T-helper 17 cell (primary cell): ENCODE measurements at regions not wholly inside any gene's neighbourhood (a gene's known extent, or its start where the extent isn't known, plus 50 kb on each side); places are given as distances from the start of the nearest gene placed in this dataset.

ENCODE experiments used
- ATAC-seq: fragments of 150-1000 bp; cut with Tn5 transposase; 2 replicates; pipeline ENCODE4 v1.10.0; 2021; ENCODE audit warnings: mild to moderate bottlenecking, moderate library complexity
- DNase-seq, 3 donors: peaks; one replicate each; pipeline versions ENCODE4 v3.0.0 to v3.0.0-alpha.2; 2020 to 2021
- H3K9me3 ChIP-seq: one replicate; pipeline ENCODE4 v1.7.0; 2013; ENCODE audit warnings: low read length, mild to moderate bottlenecking; ENCODE audit not compliant: control insufficient read depth, poor library complexity, severe bottlenecking
- H3K27ac Mint-ChIP-seq: one replicate; pipeline ENCODE4 v1.8.0; 2022; ENCODE audit warnings: mild to moderate bottlenecking, moderate library complexity, mixed read lengths
- H3K27me3 Mint-ChIP-seq: one replicate; pipeline ENCODE4 v1.8.0; 2022; ENCODE audit warnings: mixed read lengths
- H3K36me3 Mint-ChIP-seq: one replicate; pipeline ENCODE4 v1.8.0; 2022; ENCODE audit warnings: low read depth, mixed read lengths
- H3K4me1 Mint-ChIP-seq: one replicate; pipeline ENCODE4 v1.8.0; 2022; ENCODE audit warnings: mild to moderate bottlenecking, mixed read lengths
- H3K4me3 Mint-ChIP-seq: one replicate; pipeline ENCODE4 v1.8.0; 2022; ENCODE audit warnings: mild to moderate bottlenecking, moderate library complexity, mixed read lengths

GRCh38 chr9:28892538-28892937 is 1319.3 kb upstream of the C9orf72 start:
- H3K27me3 Mint-ChIP-seq: no peaks in the 10 kb centered on the region
- no peaks in the 10 kb centered on the region for H3K36me3 Mint-ChIP-seq
- H3K4me1 Mint-ChIP-seq: no peaks in the 10 kb centered on the region
- no peak overlapping the region for H3K4me3 Mint-ChIP-seq
- no peaks in the 10 kb centered on the region for H3K9me3 ChIP-seq
- DNase-seq (no peak), ATAC-seq (no peak)
- H3K27ac Mint-ChIP-seq: no peak overlapping the region

- no peaks in the 10 kb centered on the region for H3K36me3 Mint-ChIP-seq
These were observed 1326.0 kb upstream of the C9orf72 start for GRCh38 chr9:28899267-28899666.

GRCh38 chr9:28899926-28900325 is 1326.6 kb upstream of the C9orf72 start:
- DNase-seq: no peak

More at GRCh38 chr9:28899267-28899666, 1326.0 kb upstream of the C9orf72 start:
- no peak for ATAC-seq
- DNase-seq: no peak
- H3K9me3 ChIP-seq: no peaks in the 10 kb centered on the region
- H3K4me1 Mint-ChIP-seq: no peaks in the 10 kb centered on the region
- no peaks in the 10 kb centered on the region for H3K27me3 Mint-ChIP-seq
- H3K4me3 Mint-ChIP-seq: no peak overlapping the region
- no peak overlapping the region for H3K27ac Mint-ChIP-seq

GRCh38 chr9:28900406-28900805 is 1327.1 kb upstream of the C9orf72 start:
- H3K4me1 Mint-ChIP-seq: no peaks in the 10 kb centered on the region
- no peaks in the 10 kb centered on the region for H3K27me3 Mint-ChIP-seq
- no peaks in the 10 kb centered on the region for H3K9me3 ChIP-seq
- DNase-seq (no peak), ATAC-seq (no peak)
- H3K36me3 Mint-ChIP-seq: no peaks in the 10 kb centered on the region
- H3K4me3 Mint-ChIP-seq: no peak overlapping the region
- H3K27ac Mint-ChIP-seq: no peak overlapping the region

More at GRCh38 chr9:28899926-28900325, 1326.6 kb upstream of the C9orf72 start:
- Mint-ChIP-seq H3K27me3 (no peaks in the 10 kb centered on the region), H3K27ac (no peak overlapping the region), H3K4me1 (no peaks in the 10 kb centered on the region), H3K4me3 (no peak overlapping the region), H3K36me3 (no peaks in the 10 kb centered on the region)
- ATAC-seq: no peak
- H3K9me3 ChIP-seq: no peaks in the 10 kb centered on the region

GRCh38 chr9:28909526-28909925 is 1336.2 kb upstream of the C9orf72 start:
- H3K27ac Mint-ChIP-seq: no peak overlapping the region
- no peaks in the 10 kb centered on the region for H3K4me1 Mint-ChIP-seq
- H3K9me3 ChIP-seq: no peaks in the 10 kb centered on the region
- DNase-seq (no peak), ATAC-seq (no peak)
- no peaks in the 10 kb centered on the region for H3K36me3 Mint-ChIP-seq
- H3K4me3 Mint-ChIP-seq: no peak overlapping the region
- H3K27me3 Mint-ChIP-seq: no peaks in the 10 kb centered on the region

- Mint-ChIP-seq H3K27me3 (no peaks in the 10 kb centered on the region), H3K27ac (no peak overlapping the region), H3K36me3 (no peaks in the 10 kb centered on the region), H3K4me3 (no peak overlapping the region), H3K4me1 (no peaks in the 10 kb centered on the region)
- DNase-seq (no peak), ATAC-seq (no peak)
- H3K9me3 ChIP-seq: no peaks in the 10 kb centered on the region
These were observed 1339.3 kb upstream of the C9orf72 start for GRCh38 chr9:28912621-28913020.

- Mint-ChIP-seq H3K4me3 (no peak overlapping the region), H3K27me3 (no peaks in the 10 kb centered on the region), H3K36me3 (no peaks in the 10 kb centered on the region), H3K4me1 (no peaks in the 10 kb centered on the region), H3K27ac (no peak overlapping the region)
- no peaks in the 10 kb centered on the region for H3K9me3 ChIP-seq
- no peak for ATAC-seq
- no peak for DNase-seq
These were observed 1342.1 kb upstream of the C9orf72 start for GRCh38 chr9:28915202-28915930.

- DNase-seq (no peak), ATAC-seq (no peak)
- H3K36me3 Mint-ChIP-seq: no peaks in the 10 kb centered on the region
- no peaks in the 10 kb centered on the region for H3K9me3 ChIP-seq
- no peak overlapping the region for H3K27ac Mint-ChIP-seq
- H3K27me3 Mint-ChIP-seq: no peaks in the 10 kb centered on the region
- no peak overlapping the region for H3K4me3 Mint-ChIP-seq
- H3K4me1 Mint-ChIP-seq: no peaks in the 10 kb centered on the region
These were observed 1343.1 kb upstream of the C9orf72 start for GRCh38 chr9:28916348-28916747.

GRCh38 chr9:28921857-28922500 is 1348.7 kb upstream of the C9orf72 start:
- no peak overlapping the region for H3K4me3 Mint-ChIP-seq
- ATAC-seq (no peak), DNase-seq (no peak)
- H3K27me3 Mint-ChIP-seq: no peaks in the 10 kb centered on the region
- no peak overlapping the region for H3K27ac Mint-ChIP-seq
- no peaks in the 10 kb centered on the region for H3K36me3 Mint-ChIP-seq
- no peaks in the 10 kb centered on the region for H3K9me3 ChIP-seq
- no peaks in the 10 kb centered on the region for H3K4me1 Mint-ChIP-seq

- H3K27ac Mint-ChIP-seq: no peak overlapping the region
- H3K36me3 Mint-ChIP-seq: no peaks in the 10 kb centered on the region
- H3K9me3 ChIP-seq: no peaks in the 10 kb centered on the region
- ATAC-seq (no peak), DNase-seq (no peak)
- no peaks in the 10 kb centered on the region for H3K27me3 Mint-ChIP-seq
- no peaks in the 10 kb centered on the region for H3K4me1 Mint-ChIP-seq
- H3K4me3 Mint-ChIP-seq: no peak overlapping the region
These were observed 1349.6 kb upstream of the C9orf72 start for GRCh38 chr9:28922891-28923290.

GRCh38 chr9:28923351-28923750 is 1350.1 kb upstream of the C9orf72 start:
- no peak for ATAC-seq

GRCh38 chr9:28925157-28925556 is 1351.9 kb upstream of the C9orf72 start:
- Mint-ChIP-seq H3K27me3 (no peaks in the 10 kb centered on the region), H3K36me3 (no peaks in the 10 kb centered on the region), H3K27ac (no peak overlapping the region), H3K4me1 (no peaks in the 10 kb centered on the region), H3K4me3 (no peak overlapping the region)
- no peak for DNase-seq
- ATAC-seq: no peak
- no peaks in the 10 kb centered on the region for H3K9me3 ChIP-seq

More at GRCh38 chr9:28923351-28923750, 1350.1 kb upstream of the C9orf72 start:
- Mint-ChIP-seq H3K27me3 (no peaks in the 10 kb centered on the region), H3K4me1 (no peaks in the 10 kb centered on the region), H3K4me3 (no peak overlapping the region), H3K27ac (no peak overlapping the region), H3K36me3 (no peaks in the 10 kb centered on the region)
- no peaks in the 10 kb centered on the region for H3K9me3 ChIP-seq
- DNase-seq: no peak

- no peaks in the 10 kb centered on the region for H3K9me3 ChIP-seq
- DNase-seq: no peak
- Mint-ChIP-seq H3K27ac (no peak overlapping the region), H3K36me3 (no peaks in the 10 kb centered on the region), H3K4me1 (no peaks in the 10 kb centered on the region), H3K27me3 (no peaks in the 10 kb centered on the region), H3K4me3 (no peak overlapping the region)
- ATAC-seq: no peak
These were observed 1353.0 kb upstream of the C9orf72 start for GRCh38 chr9:28926306-28926705.

GRCh38 chr9:28927691-28928090 is 1354.4 kb upstream of the C9orf72 start:
- Mint-ChIP-seq H3K27ac (no peak overlapping the region), H3K36me3 (no peaks in the 10 kb centered on the region), H3K27me3 (no peaks in the 10 kb centered on the region), H3K4me3 (no peak overlapping the region), H3K4me1 (no peaks in the 10 kb centered on the region)
- no peaks in the 10 kb centered on the region for H3K9me3 ChIP-seq
- ATAC-seq (no peak), DNase-seq (no peak)
